LNCAP (cell line): ENCODE measurements at regions not wholly inside any gene's neighbourhood (a gene's known extent, or its start where the extent isn't known, plus 50 kb on each side); places are given as distances from the start of the nearest gene placed in this dataset.

ENCODE experiments used
- TF ChIP-seq, protein P1 (sequence below): fragments of 450-650 bp; IDR thresholded peaks from 2 replicates; pipeline ENCODE4 v1.5.1; 2017; ENCODE audit warnings: mild to moderate bottlenecking

DNA sequence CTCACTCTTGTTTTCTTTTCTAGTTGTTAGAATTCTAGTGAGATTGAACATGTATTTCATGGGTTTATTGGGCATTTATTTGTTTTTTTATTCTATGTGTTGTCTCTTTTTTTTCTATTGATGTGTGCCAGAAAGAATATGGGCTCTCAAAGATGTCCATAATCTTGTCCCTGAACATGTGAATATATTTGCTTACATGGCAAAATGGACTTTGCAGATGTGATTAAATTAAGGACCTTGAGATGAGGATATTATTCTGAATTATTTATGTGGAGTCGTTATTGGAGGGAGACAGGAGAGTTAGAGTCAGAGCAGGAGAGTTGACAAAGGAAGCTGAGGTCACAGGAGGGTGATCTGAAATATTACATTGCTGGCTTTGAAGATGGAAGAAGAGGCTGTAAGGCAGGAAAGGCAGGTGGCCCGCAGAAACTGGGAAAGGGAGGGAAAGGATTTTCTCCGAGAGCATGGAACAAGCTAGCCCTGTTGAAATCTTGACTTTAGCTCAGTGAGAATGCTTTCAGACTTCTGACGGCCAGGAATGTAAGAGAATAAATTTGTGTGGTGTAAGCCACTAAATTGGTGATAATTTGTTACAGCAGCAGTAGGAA, 82.8 kb downstream of the NABP1 start:
- TF ChIP-seq, protein P1, sequence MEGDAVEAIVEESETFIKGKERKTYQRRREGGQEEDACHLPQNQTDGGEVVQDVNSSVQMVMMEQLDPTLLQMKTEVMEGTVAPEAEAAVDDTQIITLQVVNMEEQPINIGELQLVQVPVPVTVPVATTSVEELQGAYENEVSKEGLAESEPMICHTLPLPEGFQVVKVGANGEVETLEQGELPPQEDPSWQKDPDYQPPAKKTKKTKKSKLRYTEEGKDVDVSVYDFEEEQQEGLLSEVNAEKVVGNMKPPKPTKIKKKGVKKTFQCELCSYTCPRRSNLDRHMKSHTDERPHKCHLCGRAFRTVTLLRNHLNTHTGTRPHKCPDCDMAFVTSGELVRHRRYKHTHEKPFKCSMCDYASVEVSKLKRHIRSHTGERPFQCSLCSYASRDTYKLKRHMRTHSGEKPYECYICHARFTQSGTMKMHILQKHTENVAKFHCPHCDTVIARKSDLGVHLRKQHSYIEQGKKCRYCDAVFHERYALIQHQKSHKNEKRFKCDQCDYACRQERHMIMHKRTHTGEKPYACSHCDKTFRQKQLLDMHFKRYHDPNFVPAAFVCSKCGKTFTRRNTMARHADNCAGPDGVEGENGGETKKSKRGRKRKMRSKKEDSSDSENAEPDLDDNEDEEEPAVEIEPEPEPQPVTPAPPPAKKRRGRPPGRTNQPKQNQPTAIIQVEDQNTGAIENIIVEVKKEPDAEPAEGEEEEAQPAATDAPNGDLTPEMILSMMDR: no peak

DNA sequence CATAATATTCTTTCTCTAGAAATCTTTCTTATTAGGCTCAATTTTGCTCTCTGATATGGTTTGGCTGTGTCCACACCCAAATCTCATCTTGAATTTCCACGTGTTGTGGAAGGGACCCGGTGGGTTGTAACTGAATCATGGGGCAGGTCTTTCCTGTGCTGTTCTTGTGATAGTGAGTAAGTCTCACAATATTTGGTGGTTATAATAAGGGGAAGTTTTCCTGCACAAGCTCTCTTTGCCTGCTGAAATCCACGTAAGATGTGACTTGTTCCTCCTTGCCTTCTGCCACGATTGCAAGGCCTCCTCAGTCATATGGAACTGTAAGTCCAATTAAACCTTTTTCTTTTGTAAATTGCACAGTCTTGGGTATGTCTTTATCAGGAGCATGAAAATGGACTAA, 73.8 kb downstream of the CAVIN2 start:
- TF ChIP-seq, protein P1: no peak

DNA sequence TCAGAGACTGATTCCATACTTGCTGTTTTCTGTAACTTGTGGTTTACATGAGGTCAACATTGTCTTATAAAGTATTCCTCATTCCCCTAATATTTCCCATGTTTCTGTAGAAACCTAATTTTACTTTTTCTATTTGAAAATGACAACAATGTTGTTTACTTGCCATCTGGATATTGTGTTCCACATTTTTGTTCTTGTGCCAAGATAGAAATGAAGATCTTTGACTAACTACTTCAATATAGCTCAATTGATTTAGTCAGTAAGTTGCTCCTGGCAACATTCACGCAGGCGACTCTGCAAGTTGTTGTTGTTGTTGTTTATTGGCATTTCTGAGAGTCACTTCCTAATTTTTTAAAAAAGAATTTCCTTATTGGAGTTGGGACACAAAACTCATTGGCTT, 69.5 kb downstream of the CAVIN2 start:
- TF ChIP-seq, protein P1: no peak

DNA sequence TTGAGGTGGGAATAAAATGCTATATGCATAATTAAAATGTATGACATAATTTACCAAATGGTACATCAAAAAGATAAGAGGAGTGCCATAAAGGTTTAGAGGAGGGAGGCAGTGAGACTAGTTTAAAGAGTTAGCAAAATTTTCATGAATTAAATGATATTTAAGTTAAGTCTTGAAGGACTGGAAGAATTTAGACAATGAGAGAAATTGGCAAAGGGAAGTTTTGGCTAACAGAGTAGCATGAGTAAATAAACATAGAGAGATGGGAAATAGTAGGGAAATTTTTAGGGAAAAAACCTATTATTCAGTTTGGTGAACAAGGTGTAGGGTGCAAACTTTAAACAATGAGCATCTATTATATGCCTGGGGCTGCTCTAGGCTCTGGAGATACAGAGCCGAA, 68.8 kb downstream of the CAVIN2 start:
- TF ChIP-seq, protein P1: no peak

DNA sequence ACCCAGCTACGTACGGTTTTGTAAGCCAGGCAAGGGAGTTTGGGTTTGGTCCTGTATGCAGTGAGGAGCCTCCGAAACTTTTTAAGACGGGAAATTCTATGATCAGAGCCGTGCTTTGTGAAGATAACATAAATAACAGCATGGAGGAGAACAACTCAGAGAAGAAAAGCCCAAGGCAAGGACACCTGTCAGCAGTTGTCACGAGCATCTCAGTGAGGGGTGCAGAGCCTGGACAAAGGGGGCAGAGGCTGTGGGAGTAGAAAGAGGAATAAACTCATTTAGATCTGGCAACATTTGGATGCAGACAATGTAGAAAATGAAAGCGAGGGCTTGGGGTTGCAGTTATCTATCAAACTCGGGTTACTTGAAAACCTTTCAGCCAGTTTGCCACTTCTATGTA, 64.5 kb downstream of the CAVIN2 start:
- TF ChIP-seq, protein P1: no peak

DNA sequence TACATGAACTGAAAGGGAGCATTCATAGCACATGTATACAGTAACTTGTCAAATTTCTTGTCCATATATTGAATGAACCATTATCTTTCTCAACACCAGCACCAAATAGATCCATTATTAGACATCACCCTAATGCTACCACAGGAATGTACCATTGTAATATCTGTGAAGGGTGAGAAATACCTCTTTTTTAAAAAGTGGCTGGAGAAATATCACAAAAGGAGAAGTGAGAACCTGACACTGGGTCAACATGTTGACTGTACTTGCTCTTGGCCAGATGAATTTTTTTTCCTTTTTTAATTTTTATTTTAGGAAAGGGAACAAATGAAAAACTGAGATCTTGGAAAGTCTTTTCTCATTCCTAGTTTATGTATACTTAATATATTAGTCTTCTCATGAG, 63.5 kb downstream of the CAVIN2 start:
- TF ChIP-seq, protein P1: no peak
